ENCODE measurements at regions not wholly inside any gene's neighbourhood (a gene's known extent, or its start where the extent isn't known, plus 50 kb on each side); places are given as distances from the start of the nearest gene placed in this dataset.
A peak's percentile ranks its signal among the peaks of the same experiment; 100 is the strongest.

DNA sequence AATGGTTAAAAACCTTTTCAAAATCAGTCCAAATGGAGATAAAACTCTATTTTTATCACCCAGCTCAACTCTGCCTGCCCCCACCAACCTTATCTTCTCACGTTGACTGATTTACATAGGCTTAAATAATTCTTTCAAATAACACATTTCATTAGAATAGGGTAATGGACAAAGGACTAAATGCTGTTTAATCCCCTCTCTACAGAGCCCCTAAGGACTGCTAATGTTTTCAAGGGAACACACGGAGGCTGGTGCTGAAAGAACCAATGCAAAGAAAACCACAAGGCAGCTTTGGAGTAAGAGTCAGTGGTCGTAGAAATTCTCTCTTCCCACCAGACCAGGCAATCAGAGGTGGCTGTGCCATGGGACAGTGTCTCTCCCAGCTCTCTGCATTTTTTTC is 445.7 kb upstream of the MAF start:
- no peak for DNase-seq (ENCODE audit: low spot score)

- DNase-seq (ENCODE audit: low spot score), result no peak
These were observed 445.3 kb upstream of the MAF start for GRCh38 chr16:80045861-80046260.

GRCh38 chr16:80041410-80041809 is 440.9 kb upstream of the MAF start:
- DNase-seq (ENCODE audit: low spot score), result no peak

DNA sequence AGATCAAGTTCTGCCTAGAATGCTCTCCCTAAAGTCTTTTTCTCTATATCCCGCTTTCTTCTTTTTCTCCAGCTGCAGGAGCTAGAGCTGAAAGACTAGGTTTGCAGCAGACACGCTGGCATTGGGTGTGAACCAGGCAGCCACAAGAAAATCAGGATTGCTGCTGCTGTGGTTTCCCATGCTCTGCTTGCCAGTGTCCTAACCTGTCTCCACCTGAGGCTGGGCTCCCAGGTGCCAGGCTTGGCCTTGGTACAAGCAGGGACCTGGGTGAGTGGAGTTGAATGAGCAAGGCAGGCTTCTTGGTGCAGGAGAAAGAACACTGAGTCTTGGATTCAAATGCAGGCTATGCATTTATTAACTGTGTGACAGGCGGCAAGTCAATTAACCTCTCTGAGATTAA is 440.3 kb upstream of the MAF start:
- DNase-seq (ENCODE audit: low spot score), result no peak

- no peak for DNase-seq (ENCODE audit: low spot score)
These were observed 439.9 kb upstream of the MAF start for GRCh38 chr16:80040413-80040812.

DNA sequence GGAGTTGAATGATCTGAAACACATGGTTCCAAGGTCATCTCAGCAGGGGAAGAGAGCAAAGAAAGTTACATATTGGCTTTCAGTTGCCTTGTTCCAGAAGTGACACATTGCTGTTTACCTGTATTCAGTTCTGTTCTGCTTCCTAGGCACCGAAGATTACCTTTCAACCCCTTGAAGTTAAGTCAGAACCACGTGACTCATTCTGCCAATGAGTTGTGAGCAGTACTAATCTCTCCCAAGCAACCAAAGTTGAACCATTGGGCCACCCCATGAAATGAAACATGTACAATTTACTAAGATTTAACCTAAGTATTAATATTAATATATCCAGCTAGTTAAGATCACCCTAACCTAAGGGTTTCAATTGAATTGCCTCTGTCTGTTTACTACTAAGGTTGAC is 439.2 kb upstream of the MAF start:
- no peak for DNase-seq (ENCODE audit: low spot score)

GRCh38 chr16:80038566-80038965 is 438.0 kb upstream of the MAF start:
- DNase-seq (ENCODE audit: low spot score), result no peak

DNA sequence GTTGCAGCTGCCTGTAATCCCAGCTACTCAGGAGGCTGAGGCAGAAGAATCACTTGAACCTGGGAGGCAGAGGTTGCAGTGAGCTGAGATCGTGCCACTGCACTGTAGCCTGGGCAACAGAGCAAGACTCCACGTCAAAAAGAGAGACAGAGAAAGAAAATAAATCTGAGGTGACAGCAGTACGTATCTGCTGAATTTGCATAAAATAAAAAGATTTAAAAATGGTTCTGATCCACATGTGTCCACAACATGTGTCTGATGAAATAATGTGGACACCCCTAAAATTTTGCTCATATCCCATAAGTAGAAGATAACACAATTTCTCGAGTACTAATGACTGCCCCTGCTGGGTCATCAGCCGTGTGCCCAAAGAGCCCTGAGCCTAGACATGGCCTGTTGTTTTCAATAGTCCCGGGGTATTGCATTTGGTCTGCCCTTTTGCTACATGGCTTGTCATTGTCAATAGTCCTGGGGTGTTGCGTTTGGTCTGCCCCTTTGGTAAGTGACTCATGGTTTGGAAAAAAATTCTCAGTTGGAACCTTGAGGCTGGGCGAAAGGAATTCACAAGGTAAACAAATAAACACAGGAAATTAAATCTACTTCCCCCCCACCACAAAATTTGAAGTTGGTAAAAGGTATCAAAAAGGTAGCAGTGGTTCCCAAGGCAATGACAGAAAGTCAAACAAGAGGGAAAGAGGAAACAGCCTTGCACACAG is 434.6 kb upstream of the MAF start:
- DNase-seq (ENCODE audit: low spot score), result no peak

DNA sequence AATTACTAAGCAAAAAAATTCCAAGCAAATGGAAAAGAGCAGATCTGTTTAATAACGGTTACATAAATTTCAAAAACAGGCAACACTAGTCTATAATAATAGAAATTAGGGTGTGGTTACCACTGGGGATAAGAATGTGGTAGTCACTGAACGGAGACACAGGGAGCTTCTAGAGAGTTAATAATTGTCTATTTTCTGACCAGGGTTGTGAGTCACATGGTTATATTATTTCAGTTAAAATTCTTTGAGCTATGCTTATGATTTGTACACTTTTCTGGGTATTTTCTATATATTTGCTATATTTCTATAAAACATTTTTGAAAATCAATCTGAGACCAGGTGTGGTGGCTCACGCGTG is 433.9 kb upstream of the MAF start:
- no peak for DNase-seq (ENCODE audit: low spot score)

- no peak for DNase-seq (ENCODE audit: low spot score)
These were observed 433.4 kb upstream of the MAF start for GRCh38 chr16:80033783-80034468.

GRCh38 chr16:80029761-80030481 is 429.4 kb upstream of the MAF start:
- no peak for DNase-seq (ENCODE audit: low spot score)

GRCh38 chr16:80029381-80029630 is 428.8 kb upstream of the MAF start:
- DNase-seq (ENCODE audit: low spot score), result no peak

DNA sequence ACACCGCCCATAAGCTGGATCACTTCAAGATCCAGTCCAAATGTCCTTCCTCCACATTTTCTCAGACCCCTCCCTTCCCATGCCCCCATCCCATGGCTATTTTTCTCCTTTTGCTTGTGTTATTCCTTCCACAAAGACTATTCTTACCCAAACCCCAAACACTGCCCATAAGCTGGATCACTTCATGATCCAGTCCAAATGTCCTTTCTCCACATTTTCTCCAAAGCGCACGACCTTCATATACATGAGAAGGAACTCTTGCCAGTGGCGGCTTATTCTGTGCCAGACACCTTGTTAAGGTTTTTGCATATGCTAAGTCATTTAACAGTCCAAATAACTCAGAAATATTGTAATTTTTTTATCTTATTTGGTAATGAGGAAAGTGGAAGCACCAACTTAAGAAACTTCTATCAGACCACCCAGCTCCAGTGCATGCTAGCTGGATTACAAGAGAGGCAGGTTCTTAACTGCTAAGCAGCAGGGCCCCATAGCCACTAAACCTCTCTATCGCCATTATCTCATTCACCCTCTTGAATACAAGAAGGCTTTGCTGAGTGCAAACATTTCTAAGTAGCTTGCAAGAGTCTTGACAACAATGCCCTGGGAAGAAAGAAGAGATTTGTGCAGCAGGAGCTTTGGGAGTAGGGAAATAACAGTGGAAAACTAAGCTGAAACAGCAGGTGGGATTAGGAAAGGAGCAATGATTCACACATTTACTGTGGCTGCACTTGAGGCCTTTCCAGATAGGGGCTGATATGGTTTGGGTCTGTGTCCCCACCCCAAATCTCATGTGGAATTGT is 428.2 kb upstream of the MAF start:
- no peak for DNase-seq (ENCODE audit: low spot score)

DNA sequence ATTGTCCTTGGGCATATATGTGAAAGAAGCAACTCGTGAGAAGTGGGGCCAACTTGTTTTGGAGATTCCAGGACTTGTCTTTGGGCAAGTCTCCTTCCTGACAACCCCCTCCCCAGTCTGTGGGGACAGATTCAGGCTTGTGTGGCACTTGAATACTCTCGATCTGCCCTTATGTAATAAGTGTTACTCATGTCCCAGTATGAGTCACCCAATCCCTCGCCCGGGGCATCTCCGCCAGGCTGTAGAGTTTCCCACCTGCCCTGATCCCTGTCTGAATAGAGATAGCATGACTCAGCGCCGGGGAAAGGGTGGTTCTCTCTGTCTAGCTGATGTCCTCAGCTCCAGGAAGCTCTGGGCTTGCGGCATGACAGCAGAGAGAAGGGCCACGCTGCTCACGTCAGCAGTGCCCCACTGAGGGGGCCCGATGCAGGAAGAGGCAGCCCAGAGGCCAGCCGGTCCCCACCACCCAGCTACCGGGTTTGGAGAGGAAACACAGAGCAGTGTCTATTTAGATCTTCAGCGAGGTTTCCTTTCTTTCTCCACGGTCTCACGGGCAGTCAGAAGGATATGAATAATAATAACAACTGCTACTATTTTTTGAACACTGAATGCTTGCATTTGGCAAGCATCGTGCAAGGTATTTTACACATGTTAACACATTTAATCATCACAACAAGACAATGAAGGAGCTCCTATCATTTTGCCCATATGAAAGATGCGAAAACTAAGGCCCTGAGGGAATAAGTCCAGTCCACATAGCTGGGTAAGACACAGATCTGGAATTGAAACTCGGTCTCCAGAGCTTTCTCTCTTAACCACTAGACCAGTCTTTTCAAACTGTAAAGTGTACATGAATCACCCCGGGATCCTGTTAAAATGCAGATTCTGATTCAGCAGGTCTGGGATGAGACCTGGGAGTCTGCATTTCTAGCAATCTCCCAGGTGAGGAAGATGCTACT is 426.7 kb upstream of the MAF start:
- DNase-seq (ENCODE audit: low spot score), result peak; percentile 93

GRCh38 chr16:80025236-80025635 is 424.7 kb upstream of the MAF start:
- DNase-seq (ENCODE audit: low spot score), result no peak

DNA sequence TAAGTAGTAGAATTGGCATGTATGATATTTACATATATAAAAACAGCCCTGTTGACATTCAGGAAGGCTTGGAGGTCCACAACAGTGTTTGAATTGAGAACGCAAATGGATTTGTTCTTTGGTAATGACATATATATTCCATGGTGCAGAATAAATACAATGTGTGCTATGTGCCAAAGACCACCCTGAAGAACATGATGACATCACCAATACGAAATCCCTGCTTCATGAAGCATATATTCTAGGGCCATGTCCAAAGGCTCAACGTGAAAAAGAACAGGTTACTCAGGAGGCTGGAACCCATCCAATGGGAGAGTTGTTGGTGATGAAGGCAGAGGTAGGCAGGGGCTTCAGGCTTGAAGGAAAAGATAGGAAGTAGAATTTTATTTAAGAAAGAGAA is 423.9 kb upstream of the MAF start:
- no peak for DNase-seq (ENCODE audit: low spot score)

DNA sequence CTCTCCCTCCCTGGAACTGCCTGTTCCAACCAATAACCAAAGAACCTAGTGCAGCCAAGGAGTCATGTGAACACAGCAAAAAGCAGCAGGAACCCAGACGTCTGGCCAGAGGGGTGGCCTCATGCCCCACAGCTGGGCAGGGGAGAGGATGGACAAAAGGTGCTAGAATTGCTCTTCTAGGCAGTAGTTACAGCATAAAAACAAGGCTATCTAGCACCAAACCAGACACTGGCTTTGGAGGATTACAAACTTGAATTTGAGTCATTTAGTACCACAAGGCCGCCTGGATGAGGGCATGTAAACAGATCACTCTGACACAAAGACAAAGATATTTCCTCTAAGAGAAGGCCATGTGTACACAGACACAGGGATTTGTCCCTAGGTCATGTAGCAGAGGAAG is 423.3 kb upstream of the MAF start:
- DNase-seq (ENCODE audit: low spot score), result no peak

- no peak for DNase-seq (ENCODE audit: low spot score)
These were observed 418.9 kb upstream of the MAF start for GRCh38 chr16:80019395-80019794.

GRCh38 chr16:80018466-80018865 is 417.9 kb upstream of the MAF start:
- DNase-seq (ENCODE audit: low spot score), result no peak

DNA sequence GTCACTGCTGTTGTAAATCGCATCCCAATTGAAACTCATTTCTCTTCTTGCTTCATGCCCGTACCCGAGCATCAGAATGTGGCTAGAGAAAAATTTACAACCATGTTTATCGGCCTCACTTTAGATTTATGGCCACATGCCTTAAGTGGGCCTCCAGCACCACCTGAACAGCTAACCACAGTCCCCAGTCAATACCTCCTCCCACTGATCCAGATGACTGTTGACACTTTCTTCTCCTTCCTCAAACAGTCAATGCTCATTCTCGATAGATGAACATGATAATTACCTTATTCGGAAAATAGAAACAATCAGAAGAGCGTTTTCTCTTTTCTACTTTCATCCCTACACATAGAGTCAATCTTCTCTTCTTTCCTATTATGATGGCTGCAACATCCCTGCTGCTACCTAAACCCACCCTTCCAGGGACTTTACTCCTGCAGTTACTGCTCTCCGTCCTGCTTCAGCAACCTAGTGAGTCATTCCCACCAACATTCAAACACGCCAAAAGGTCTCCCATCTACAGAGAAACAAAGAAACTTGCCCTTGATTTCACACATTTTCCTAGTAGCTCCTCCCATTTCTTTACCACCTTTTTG is 416.3 kb upstream of the MAF start:
- DNase-seq (ENCODE audit: low spot score), result no peak

- DNase-seq (ENCODE audit: low spot score), result no peak
These were observed 415.0 kb upstream of the MAF start for GRCh38 chr16:80015566-80015965.
